Tibial nerve (tissue), 3 donors: ENCODE measurements at regions not wholly inside any gene's neighbourhood (a gene's known extent, or its start where the extent isn't known, plus 50 kb on each side); places are given as distances from the start of the nearest gene placed in this dataset.

Source experiments
- POLR2A ChIP-seq, 2 donors: fragments of 450-650 bp; IDR thresholded peaks; one replicate each; pipeline ENCODE4 v1.6.1; 2017; ENCODE audit warnings: antibody characterized with exemption in 2 of 2, mild to moderate bottlenecking in 2 of 2, moderate library complexity in 2 of 2
- TF ChIP-seq, protein P1 (sequence below), 5 experiments: fragments of 200-600 bp in 3 of 5; fragments of 450-650 bp in 2 of 5; sonication (generic) in 3 of 5; IDR thresholded peaks; one replicate each; pipeline ENCODE4 v1.5.1; 2016 to 2019; ENCODE audit warnings: antibody characterized with exemption in 5 of 5, mild to moderate bottlenecking in 3 of 5, moderate library complexity in 2 of 5

DNA sequence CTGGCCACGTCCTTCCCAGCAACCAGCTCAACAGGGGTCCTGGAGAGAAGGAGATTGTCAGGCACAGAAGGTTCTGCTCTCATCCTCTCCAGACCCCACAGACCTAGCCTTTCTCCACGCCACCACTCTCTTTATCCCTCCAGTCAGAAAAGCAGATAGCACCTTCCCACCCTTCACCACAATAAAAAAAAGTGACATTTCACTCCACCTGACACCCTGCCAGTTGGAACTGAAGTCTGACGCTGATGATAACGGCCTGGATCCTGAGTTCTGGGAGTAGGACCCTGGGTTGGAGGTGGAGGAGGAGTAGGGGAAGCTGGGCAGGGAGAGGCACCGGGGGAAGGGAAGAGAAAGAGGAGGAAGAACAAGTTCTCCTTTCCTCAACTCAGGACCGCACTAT is 127.5 kb upstream of the ANO1 start:
- TF ChIP-seq POLR2A (IDR thresholded peaks at IDR 0.05): no peak
- TF ChIP-seq, protein P1, sequence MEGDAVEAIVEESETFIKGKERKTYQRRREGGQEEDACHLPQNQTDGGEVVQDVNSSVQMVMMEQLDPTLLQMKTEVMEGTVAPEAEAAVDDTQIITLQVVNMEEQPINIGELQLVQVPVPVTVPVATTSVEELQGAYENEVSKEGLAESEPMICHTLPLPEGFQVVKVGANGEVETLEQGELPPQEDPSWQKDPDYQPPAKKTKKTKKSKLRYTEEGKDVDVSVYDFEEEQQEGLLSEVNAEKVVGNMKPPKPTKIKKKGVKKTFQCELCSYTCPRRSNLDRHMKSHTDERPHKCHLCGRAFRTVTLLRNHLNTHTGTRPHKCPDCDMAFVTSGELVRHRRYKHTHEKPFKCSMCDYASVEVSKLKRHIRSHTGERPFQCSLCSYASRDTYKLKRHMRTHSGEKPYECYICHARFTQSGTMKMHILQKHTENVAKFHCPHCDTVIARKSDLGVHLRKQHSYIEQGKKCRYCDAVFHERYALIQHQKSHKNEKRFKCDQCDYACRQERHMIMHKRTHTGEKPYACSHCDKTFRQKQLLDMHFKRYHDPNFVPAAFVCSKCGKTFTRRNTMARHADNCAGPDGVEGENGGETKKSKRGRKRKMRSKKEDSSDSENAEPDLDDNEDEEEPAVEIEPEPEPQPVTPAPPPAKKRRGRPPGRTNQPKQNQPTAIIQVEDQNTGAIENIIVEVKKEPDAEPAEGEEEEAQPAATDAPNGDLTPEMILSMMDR (IDR thresholded peaks at IDR 0.05): no peak
